GM06990 (cell line): ENCODE measurements at regions not wholly inside any gene's neighbourhood (a gene's known extent, or its start where the extent isn't known, plus 50 kb on each side); places are given as distances from the start of the nearest gene placed in this dataset.

Experiments used
- DNase-seq: peaks from one replicate; pipeline ENCODE4 v3.0.0-alpha.2; 2011; ENCODE audit not compliant: insufficient read length; ENCODE audit errors: extremely low read depth
- H3K27me3 ChIP-seq: replicated peaks from 2 replicates; pipeline ENCODE4 v1.6.0; 2011; ENCODE audit warnings: low read length; ENCODE audit not compliant: control insufficient read depth, insufficient read depth
- H3K36me3 ChIP-seq: 2 replicates; pipeline ENCODE4 v1.5.1; 2011; ENCODE audit warnings: low read length; ENCODE audit not compliant: control insufficient read depth, insufficient read depth
- H3K4me3 ChIP-seq: replicated peaks from 2 replicates; pipeline ENCODE4 v1.5.1; 2011; ENCODE audit warnings: low read depth, mild to moderate bottlenecking, control low read depth, low read length
- CTCF ChIP-seq: IDR thresholded peaks from 2 replicates; pipeline ENCODE4 v1.5.1; 2011; ENCODE audit warnings: low read length, control low read depth, mild to moderate bottlenecking, inconsistent platforms; ENCODE audit not compliant: insufficient read depth, poor library complexity, severe bottlenecking

- Histone ChIP-seq H3K27me3 (no peaks in the 10 kb centered on the region), H3K36me3 (no peaks in the 10 kb centered on the region), H3K4me3 (no peak overlapping the region)
- no peak for DNase-seq
- no peak for TF ChIP-seq CTCF
Observed at GRCh38 chr2:146894514-146894913, 950.3 kb upstream of the ACVR2A start.

GRCh38 chr2:146893500-146894041, 951.3 kb upstream of the ACVR2A start:
- TF ChIP-seq CTCF = no peak
- H3K4me3 ChIP-seq = no peak overlapping the region
- H3K27me3 ChIP-seq = no peaks in the 10 kb centered on the region
- no peaks in the 10 kb centered on the region for H3K36me3 ChIP-seq
- DNase-seq = no peak

- TF ChIP-seq CTCF = no peak
- Histone ChIP-seq H3K36me3 (no peaks in the 10 kb centered on the region), H3K27me3 (no peaks in the 10 kb centered on the region), H3K4me3 (no peak overlapping the region)
- DNase-seq = no peak
Observed at GRCh38 chr2:146890491-146890890, 954.3 kb upstream of the ACVR2A start.

GRCh38 chr2:146879882-146880281, 964.9 kb upstream of the ACVR2A start:
- Histone ChIP-seq H3K36me3 (no peaks in the 10 kb centered on the region), H3K4me3 (no peak overlapping the region), H3K27me3 (no peaks in the 10 kb centered on the region)
- TF ChIP-seq CTCF = no peak
- peak; percentile 3 for DNase-seq

- no peak for TF ChIP-seq CTCF
- Histone ChIP-seq H3K4me3 (no peak overlapping the region), H3K36me3 (no peaks in the 10 kb centered on the region), H3K27me3 (no peaks in the 10 kb centered on the region)
- no peak for DNase-seq
Observed at GRCh38 chr2:146874260-146874658, 970.6 kb upstream of the ACVR2A start.

GRCh38 chr2:146873646-146874259, 971.1 kb upstream of the ACVR2A start:
- no peak for TF ChIP-seq CTCF
- H3K4me3 ChIP-seq = no peak overlapping the region
- no peaks in the 10 kb centered on the region for H3K27me3 ChIP-seq
- DNase-seq = no peak
- no peaks in the 10 kb centered on the region for H3K36me3 ChIP-seq
